CD4-positive, alpha-beta T cell treated with Interleukin-10 for 1 hour (primary cell): ENCODE measurements at regions not wholly inside any gene's neighbourhood (a gene's known extent, or its start where the extent isn't known, plus 50 kb on each side); places are given as distances from the start of the nearest gene placed in this dataset.
"Not testable (repeated sequence)": the region's sequence is repeated elsewhere in the genome, so short reads cannot be mapped to it uniquely, and the experiment has no call there.

Source experiments
- DNase-seq: peaks from one replicate; pipeline ENCODE4 v3.0.0-alpha.2; 2020

DNA sequence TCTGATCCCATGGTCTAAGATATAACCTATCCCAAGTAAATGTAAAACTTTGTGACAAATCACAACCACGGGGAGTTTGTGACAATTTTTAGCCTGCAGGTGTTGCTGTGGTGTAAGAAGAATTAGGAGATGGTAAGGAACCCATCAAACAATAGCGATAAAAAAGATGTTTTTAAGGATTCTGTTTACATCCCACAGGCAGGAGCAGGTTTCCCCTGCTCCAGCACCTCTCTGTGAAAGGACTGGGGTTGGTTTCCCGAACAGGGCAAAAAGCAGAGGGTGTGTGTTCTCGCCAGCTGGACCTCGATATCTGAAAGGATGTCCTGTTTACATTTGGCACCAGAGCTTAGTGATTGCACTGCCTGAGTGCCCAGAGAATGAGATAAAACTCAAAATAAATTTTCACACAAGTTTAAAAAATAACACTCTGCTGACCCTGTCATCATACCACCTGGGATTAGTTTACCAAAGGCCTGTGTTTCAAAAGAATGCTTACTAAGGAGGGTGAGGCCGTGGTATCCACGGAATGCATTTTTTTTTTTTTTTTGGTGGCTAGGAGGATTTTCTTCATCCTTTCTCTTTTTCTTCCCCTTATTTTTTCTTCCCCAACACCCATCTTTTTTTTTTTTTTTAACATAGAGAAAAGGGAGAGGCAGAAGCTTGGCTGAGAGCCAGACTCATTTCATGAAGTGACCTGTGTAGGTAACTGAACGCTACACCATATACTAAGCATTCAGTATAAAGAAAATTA is 151.8 kb upstream of the DPH6 start:
- no peak for DNase-seq

DNA sequence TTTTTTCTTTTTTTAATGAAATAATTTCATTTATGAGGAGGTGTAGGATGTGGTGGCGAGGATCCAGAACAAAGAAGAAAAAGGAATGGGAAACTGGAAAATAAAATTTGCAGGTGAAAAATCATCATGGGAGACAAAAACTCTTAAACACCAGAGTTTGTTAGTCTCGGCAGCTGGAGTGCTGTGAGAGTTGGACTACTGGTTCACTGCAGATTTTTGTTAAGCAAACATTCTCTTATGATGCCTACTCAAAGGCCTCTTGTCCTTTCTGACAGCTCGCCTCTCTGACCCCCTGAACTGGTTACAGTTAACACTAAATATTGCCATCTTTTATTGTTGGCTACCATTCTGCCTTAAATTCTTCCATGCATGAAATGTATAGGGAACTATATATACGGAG is 152.4 kb upstream of the DPH6 start:
- DNase-seq = no peak

DNA sequence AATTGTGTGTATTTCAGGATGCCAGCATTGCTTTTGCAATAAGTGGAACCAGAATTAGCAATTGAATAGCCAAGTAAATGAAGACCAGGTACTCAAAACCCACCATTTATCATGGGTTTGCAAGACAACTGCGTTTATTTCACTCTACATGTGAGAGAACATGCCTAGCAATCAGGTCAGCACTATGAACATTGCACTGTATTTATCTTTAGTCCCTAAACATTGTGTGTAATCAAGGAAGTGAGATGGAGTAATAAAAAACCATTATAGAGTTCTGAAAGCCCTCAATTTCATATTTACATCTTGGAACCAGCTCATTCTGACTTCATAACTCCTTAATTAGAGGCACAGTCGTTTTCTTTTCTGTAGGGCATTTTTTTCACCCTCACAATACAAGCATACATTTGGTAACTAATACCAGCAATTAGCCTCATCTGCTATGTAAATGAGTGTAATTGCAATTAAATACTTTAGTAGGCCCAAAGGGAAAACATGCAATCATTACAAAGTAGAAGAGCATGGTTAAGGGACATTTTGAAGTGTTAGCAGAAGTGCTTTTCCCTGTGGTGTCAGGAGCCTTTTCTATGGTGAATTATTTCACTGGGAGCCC is 153.1 kb upstream of the DPH6 start:
- no peak for DNase-seq

DNA sequence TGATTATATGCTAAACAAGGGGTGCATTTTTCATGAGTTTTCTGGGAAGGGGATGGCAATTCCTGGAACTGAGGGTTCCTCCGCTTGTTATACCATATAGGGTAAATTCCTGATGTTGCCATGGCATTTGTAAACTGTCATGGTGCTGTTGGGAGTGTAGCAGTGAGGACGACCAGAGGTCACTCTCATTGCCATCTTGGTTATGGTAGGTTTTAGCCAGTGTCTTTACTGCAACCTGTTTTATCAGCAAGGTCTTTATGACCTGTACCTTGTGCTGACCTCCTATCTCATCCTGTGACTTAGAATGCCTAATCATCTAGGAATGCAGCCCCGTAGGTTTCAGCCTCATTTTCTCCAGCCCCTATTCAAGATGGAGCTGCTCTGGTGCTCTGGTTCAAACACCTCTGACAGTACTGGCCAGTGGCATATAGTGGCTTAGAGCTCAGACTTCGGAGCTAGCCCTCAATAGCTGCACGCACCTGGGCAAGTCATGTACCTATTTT is 154.2 kb upstream of the DPH6 start:
- not testable (repeated sequence) for DNase-seq

DNA sequence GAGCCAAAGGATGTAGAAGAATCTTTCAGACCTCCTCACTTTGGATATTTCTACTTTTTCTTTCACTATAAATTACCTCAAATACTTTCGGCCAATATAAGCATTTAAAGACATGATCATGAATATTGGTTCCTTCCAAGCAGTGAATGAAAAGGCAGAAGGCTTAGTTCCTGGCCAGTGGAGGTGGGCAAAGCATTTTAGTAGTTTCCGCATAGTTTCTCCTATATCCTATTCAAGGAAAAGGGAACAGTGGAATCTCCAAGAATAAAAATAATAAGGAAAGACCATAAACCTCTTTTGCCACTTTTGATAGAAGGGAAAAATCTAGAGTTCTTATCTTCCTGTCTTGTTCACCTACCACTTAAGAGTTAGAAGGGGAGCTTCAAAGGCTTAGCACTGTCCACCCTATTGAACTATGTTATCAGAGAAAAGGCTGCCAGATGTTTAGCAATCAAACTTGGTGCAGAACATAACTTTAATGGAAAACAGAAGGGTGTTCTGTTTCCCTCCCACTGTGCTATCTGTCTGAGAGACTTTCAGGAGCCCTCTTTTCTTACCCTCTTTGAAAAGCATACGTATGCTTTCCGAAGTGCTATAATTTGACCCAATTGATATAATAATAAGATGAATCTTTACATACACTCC is 155.6 kb upstream of the DPH6 start:
- no peak for DNase-seq

DNA sequence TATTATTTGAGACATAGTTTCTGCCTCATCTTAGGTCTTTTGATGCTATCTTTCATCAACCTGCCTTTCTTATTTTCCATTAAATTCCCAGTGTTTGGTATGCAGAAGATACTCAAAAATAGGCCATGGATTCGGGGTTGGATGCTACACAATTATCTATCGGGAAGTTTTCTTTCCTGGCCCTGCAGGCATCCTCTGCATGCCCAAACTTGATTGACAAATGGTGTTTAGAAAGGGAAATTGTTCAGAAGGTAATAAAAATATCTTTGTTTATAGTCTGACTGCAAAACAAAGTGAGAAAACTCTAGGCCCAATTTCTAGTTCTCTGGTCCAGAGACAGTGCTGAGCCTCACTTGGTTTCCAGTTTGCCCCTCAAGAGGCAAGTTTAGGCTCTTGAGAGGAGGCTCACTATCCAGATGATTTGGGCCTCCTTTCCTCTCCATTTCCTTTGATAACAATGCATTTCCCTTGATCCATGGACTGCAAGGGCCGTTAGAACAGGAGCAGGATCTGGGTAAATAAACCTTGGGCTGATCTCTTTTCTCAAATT is 157.1 kb upstream of the DPH6 start:
- no peak for DNase-seq

DNA sequence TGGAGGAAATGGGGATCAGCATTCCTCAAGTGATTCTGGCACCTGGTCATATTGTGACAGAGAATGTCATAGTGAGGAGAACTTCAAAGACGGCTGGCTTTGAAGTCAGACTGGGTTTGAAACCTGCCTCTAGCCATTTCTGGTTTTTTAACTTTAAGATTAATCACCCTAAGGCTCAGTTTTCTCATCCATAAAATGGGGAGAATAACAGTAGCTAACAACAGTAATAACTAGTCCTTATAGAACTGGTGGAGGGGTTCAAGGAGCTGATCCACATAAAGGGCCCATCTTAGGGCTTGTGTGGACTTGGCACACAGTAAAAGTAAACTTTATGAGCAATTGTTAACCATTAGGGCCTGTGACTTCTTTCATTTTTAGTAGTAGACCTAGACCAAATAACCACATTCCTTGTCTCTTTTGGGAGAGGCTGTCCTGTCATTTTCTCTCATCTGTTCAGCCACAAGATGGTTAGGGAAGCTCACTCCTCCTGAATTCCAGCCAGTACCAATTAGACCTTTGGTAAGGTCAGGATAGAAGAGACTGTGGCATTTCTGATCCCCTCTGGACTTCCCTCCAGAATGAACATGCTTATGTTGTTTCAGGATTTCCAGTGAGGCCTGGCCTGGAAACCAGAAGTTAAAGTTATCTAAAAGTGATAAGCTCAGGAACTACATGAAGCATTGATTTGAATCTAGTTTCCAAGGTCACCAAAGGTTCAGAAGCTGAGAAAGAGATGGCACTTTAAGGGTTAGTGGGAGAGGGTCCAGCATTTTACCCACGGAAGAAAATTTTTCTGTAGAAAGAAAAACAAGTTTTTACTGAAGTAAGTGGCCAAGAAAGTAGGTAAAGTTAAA is 159.3 kb upstream of the DPH6 start:
- no peak for DNase-seq

DNA sequence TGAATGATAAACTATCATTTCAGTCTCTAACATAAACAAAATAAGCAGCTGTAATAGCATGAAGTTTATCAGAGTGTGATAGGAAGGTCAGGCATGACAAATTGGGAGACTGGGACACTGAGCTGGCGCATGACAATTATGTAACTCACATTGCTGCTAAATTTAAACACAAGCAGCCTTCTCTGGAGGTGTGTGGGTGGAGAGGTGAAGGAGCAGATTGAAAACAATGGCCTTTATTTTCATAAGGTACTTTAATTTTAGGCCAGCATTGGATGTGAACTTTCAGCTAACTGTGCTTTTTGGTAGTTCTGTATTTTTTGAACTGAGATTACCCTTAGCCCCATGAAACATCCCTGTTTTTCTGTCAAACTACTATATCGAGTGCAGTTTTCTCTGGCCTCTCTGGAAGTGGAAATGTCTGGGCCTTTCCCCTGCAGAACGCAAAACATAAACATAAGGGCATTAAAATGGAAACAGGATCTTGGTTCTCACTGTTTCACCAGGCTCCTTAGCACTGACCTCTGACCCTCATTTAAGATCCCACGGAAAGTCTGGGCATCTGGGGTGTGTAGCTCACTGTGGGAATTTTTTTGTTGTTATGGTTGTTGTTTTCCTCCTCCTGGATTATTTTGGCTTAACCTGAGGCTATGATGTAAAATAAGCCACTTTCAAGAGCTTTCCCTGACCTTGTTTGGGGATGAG is 160.1 kb upstream of the DPH6 start:
- no peak for DNase-seq

DNA sequence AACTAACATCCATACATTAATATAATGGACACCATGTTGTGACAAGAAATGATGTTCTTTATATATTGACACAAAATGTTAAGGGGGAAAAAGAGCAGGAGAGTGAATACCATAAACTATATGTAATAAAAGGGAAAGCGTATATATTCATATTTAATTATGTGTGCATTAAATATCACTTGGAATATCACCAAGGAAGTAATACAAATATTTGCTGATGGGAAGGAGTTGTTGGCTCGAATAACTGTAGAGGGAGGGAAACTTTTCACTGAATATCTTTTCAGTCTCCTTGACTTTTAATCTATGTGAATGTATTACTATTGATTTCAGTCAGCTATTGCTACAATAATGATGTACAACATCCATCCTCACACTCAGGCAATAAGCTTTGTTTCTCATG is 167.0 kb upstream of the DPH6 start:
- no peak for DNase-seq

DNA sequence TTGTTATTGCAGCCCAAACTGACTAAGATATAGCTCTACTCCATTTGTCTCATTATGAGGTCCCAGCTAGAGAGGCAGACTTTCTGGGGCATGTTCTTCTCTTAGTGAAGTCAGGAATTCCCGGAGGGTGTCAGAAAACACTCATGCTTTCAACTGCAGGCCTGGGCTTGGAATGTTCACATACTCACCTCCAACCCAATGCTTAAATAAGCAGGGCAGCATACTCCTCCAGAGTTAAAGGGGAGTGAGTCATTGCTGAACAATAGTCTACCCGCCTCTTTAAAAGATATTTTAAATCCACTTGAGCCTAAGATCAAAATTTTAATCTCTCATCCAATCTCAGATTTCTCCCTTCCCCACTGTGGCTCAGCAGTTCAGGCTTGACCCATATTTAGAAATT is 167.8 kb upstream of the DPH6 start:
- no peak for DNase-seq

DNA sequence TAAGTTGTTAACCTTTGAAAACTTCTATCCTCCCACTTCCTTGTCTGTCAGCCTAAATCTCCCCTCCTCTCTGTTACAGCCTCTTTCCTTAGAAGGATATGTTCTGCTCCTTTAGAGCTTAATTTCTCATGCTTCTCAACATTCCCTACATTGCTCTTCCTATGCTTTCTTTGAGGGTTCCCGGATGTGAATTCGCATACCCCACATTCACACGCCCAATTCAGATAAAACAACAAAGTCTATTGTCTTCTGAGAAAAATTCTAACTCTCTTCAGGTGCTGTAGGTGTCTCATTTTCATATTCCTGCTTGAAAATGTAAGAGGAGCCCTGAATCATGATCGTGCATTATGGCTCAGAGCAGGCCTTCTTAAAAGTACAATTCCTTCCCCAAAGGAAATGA is 171.8 kb upstream of the DPH6 start:
- no peak for DNase-seq

DNA sequence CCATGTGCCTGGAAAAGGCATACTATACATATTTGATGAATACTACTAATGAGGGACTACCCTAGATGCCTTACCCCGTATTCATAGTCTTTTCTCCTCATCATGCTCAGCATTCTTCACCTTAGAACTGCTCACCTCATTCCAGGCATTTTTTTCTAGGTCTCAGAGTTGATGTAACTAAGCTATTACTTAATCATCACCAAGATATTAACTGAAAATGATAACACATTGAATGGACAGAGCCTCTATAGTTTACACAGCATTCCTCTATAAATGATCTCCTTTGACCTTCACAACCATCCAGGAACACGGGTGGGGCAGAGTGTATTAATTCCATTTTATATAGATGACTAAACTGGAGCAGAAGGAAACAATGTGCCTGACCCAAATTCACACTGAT is 174.1 kb upstream of the DPH6 start:
- no peak for DNase-seq

DNA sequence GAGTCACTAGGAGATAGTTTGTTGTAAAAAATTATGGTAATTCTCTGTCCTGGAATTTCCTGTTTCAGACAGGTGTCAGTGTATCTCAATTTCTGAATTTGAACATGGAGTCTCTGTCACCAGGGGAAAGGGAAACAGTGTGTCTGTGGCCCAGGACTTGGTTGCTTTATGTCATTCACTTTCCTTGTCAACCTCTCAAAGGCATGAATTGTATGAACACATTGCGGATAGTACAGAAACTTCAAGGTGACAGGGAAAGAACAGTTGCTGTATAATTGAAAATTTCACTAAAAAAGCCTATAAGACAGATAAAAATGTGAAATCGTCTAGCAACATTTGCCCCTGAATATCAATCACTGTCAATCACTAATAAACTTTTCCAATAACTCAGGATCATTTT is 175.0 kb upstream of the DPH6 start:
- no peak for DNase-seq

DNA sequence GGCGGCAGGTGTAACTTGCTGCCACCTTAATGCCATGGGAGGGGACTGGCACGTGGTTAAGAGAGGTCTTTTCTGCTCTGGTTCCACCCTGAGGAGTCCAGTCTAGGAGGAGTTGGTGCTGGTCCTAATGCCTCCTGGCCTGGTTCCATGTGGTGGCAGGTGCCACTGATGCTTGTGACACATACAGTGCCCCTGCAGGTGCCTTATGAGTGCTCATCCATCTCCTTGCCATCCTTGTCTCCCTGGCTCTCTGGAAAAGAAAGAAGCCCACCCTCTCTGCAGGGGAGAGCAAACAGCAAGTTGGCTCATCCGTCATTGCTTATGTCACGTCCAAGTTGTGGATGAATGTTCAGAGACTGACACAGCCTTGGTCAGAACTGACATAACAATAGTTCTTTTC is 175.8 kb upstream of the DPH6 start:
- DNase-seq = no peak

DNA sequence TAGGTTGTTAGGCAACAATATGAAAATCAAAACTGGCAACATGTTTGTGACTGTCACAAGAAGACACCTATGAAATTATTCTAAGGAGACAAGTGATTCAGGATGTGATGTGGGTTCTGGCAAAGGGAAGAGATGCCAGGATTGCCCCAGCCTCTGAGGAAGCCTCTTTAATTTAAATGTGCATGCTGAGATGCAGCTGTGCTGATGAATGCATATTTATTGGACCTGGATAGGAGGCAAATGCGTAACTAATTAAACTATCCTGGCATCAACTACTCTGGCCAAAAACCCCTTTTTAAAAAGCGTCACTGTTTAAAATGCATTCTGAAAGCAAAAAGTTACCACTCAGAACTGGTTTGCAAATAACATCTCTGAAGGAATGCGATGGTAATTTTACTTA is 176.5 kb upstream of the DPH6 start:
- DNase-seq = no peak

DNA sequence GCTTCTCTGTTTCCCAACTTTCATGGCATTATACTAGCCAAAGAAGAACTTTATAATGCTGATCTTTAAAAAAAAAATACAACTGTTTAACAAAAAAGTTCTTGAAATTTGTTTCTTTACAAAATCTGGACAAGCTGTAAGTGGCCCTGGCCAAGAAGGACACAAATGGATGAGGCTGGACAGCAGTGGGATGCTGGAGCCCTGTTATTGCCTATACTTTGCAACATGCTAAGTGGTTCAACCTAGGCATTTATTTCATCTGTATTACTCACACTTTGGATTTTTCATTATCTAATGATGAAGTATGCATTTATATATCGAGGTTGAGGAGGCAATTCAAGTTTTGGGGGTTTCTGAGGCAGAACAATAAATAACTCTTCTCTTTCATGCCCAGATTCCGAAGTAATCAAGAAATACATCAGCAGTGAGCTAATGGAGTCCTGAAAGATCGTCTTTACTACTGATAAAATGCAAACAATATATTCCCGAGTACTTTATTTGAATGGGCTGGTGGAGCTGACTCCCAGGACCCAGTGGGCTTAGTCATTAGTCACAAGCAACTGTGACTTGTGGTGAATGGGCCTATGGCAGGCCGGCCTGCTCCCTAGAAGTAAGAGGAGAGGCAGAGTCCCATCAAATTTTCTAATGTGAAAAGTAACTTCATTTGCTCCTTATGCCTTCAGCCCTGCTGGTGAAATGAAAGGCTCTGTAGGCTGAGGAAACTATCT is 177.3 kb upstream of the DPH6 start:
- no peak for DNase-seq

DNA sequence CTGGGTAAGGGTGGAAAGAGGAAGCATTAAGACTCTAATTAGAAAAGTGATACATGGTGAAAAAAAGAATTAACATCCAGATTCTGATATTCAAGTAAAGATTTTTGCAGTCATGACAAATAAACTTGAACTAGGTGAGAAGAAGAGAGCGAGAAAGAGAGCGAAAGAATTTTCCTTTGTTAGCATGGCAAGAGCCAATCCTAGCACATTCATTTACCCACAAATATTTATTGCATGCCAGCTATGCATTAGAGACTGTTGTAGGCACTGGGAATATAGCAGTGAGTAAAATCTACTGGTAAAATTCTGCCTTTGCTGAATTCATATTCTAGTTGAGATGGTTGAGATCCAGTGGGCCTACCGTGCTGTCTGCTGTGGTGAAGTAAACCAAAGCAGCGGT is 177.9 kb upstream of the DPH6 start:
- DNase-seq = no peak

DNA sequence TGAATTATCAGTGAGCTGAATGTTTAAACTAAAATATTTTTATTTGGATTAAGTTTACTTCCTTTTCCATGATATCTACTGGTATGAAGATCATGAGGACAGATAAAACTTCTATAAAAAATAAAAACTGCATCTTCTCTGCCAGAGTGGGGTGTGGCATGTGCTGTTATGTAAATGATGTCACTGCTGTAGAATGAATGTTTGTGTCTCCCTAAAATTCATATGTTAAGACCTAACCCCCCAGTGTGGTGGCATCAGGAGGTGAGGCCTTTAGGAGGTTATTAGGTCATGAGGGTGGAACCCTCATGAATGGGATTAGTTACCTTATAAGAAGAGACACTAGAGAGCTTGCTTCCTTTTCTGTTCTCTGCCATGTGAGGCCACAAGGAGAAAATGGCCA is 178.7 kb upstream of the DPH6 start:
- DNase-seq = no peak

DNA sequence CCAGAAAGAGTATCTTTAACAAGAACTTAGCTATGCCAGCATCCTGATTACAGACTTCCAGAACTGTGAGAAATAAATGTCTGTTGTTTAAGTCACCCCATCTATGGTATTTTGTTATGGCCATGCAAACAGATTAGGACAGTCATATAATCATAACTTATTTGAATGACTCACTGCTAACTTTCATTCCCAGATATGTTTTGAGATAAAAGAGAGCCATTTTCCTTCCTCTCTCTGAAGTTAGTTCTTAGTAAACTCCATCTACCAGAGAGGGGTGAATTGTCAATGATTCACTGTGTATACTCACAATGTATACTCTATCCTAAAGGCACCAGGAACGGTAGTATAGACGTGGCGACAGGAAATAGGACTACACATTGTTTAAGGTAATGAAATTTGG is 179.4 kb upstream of the DPH6 start:
- DNase-seq = no peak

DNA sequence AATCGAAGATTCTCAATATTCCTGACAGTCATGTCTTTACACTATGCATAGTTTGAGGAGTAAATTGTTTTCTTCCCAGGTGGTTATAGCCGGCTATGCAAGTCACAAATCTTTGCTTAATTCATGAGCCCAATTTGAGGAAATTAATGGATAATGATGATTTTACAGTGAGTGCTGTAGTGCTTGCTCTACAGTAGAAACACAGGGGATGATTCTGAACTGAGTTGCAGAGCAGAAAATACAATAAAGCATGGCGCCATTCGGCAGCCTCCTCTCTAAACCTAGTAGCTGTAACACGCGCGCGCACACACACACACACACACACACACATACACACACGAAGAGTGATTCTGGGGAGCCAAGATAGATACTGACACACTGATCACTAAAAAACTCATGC is 181.7 kb upstream of the DPH6 start:
- DNase-seq = no peak

DNA sequence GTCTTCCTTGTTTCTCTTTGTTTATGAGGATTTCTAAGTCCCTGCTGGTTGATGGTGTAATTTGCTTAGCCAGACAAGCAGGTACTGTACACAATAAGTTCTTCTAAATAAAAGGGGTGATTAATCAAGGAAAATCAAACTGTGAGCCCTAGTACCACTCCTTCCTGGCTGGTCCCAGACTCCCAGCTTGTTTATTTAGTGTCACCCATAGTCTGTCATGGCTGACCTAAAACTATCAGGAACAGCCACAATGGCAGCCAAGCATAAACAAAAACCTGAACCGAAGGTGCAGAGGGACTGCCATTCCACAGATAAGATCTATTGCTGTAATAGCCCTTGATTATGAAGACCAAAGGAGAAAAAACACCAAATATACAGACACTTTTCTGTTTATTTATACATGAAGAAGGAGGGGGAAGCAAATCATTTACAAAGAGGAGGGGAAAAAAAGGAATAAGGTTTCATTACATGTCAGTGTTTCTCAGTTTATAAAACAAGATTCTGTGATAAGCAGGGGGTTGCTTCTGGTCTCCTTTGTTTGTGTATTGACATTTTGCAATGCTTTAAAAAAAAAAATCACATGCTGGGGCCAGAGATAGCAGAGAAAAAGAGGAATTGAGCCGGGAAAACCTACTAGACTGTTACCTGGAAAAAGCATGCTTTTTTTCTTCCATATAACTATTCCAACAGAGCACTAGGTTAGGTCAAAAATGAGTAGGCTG is 182.4 kb upstream of the DPH6 start:
- DNase-seq = no peak
